GM18519 (cell line): ENCODE measurements at regions not wholly inside any gene's neighbourhood (a gene's known extent, or its start where the extent isn't known, plus 50 kb on each side); places are given as distances from the start of the nearest gene placed in this dataset.

Experiments
- ATAC-seq: cut with Tn5 transposase; IDR thresholded peaks from one replicate; pipeline ENCODE4 v1.9.1; 2021; ENCODE audit warnings: mild to moderate bottlenecking, moderate library complexity; ENCODE audit not compliant: unreplicated experiment, low FRiP score

DNA sequence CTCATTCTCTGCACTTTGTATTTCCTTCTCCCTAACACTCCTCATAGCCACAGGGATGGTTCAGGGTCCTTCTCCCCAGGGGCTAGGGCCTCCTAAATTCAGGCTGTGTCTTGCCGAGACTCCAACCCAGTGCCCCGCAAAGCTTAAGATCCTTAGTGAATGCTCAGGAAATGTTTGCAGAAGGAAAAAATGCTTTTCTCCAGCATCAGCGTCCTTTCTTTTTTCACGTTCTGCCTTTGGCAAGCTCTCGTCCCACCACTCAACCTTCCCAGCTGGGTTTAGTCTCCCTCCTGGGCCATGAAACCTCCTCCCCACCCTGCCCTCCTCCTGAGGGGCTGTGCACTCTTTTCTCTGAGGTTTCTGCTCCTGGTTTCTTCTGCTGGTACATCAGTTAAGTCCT, 503.8 kb upstream of the B3GAT1 start:
- ATAC-seq: no peak

DNA sequence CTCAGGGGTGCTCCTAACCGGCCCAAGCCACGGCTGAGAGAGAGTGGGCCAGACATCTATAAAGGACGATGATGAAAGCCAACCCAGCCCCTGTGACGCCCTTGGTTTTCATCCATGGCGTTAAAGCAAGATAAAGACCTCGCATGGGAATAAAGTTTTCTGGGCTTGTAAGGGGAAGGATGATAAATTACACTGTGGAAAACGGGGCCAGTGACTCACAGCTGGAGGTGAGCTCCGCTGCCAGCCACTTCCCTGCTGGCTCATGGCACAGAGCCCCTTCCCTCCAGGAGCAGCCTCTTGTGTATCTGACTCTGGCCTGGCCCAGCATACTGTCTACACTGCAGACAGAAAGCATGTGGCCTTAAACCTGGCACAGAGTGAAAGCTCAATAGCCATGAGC, 503.2 kb upstream of the B3GAT1 start:
- ATAC-seq: no peak

DNA sequence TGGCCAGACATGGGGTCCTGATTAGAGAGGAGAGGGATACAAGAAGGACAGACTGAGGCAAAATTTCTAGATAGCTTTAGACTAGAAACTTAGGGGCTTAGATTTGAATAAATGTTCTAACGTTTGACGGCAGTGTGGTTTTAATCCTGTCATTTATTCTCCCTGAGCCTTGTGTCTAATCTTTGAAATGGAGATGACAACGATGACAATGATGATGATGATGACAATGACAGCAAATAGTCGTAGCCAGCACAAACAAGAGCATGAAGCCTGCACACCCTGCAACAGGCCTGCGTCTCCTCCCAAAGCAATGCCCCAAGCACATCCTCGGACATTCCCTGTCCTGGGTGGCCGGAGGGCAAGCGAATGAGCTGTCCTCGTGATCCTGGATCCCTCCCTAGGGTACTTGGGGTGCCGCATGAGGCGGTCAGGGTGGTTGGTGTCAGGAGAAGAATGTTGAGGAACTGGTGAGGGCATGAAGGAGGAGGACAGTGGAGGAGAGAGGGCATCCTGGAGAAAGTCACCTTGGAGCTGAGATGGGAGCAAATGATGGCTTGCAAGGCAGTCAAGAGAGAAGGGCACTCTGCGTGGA, 502.1 kb upstream of the B3GAT1 start:
- no peak for ATAC-seq

DNA sequence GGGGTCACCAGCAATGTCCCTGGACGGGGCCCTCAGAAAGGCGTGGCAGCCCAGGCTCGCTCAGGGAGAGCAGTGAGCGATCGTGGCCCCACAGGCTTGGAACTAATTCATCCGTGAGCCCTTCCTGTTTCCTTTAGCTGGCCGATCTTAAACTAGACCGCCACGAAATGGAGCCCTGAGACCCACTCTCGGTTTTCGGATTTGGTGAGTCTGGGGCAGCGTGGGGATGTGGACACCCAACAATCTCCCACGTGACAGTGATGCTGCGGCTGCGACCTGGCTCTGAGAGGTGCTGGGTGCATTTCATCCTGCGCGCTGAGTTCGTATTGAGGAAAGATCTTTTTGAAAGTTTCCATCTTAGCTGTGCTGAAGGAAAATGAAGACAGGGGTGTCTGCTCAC, 501.3 kb upstream of the B3GAT1 start:
- ATAC-seq: no peak

DNA sequence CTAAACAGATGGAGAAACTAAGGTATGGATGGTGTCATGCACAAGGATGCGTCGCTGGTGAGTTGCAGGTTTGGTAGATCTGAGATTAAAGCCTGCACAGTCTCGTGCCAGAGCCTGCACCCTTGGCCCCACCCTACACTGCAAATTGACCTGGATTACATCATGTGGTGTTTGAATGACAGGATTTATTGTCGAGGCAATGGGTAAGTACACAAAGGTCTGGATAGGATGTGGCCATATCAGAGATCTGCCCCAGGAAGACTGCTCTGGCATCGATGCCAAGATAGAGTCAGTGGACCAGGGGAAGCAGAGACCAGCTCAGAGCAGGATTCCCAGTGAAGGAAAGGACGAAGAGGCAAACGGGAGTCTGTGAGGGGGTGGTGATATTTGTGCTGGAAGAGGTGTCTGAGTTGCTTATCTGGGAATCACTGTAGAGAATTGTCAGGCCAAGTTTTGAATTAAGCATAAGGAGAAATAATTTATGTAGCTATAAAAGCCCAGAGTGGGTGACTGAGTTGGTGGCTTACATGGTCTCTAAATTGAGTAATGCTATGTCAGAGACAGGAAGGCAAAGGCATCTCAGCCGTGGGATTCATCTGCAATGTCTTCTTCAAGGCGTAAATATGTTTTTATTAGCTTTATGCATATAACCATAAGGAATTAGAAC, 499.6 kb upstream of the B3GAT1 start:
- ATAC-seq: no peak

DNA sequence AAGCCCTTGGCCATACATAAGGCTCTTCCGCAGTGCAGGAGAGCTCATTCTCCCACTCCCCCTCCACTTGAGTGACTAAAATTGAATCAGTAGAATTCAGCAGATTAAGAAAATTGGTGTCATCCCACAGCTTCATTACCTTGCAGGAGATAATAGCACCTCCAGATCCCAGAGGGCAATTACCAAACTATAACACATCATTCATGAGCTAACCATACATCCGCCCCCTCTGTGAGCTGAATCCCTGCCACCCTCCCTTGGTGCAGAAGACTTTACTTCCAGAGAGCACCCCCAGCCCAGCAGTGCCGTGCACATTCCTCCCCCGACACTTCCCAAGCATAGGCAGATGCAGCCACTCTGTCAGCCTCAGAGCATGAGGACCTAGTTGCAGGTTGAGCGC, 496.5 kb upstream of the B3GAT1 start:
- no peak for ATAC-seq

DNA sequence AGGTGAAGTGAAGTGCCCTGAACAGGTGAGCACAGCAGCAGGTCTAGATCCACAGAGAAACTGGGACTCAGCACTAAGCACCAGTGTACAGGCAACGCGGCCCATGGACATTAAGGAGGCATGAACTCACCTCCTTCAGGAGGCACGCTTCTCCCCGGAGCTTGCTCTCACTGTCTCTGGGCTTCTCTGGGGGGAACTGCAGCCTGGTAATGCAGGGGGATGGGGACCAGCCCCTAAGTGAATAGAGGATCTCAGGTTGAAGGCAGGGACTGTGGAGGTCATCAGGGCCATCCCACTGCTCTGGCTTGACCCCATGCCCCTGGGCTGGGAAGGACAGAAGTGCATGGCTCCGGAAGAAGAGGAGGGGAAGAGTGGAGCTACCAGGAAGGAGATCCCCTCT, 495.6 kb upstream of the B3GAT1 start:
- ATAC-seq: no peak

DNA sequence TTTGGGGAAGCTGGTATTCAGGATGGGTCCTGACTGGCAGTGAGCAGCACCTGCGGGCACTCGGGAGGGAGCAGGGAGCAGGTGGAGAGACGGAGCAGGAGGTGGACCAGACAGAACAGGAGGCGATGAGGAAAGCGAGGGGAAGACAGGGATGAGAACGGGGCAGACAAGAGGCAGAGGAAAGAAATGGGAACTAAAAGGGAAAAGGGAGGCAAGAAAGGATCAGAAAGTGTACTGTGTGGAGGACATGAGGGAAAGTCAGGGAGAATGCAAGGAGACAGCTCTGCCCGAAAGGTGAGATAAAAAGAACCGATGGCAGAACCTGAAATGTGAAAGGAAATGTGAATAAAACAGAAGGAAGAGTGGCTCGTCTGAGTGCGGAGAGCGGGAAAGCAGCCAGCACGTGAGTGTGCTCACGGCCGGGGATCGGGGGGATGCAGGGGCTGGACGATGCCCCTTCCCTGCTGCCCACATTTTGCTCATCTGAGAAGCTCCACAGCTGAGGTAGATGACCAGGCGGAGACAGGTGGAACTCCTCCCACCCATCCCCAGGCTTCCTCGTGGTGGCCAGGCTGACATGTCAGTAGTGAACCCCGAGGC, 494.4 kb upstream of the B3GAT1 start:
- ATAC-seq: no peak

DNA sequence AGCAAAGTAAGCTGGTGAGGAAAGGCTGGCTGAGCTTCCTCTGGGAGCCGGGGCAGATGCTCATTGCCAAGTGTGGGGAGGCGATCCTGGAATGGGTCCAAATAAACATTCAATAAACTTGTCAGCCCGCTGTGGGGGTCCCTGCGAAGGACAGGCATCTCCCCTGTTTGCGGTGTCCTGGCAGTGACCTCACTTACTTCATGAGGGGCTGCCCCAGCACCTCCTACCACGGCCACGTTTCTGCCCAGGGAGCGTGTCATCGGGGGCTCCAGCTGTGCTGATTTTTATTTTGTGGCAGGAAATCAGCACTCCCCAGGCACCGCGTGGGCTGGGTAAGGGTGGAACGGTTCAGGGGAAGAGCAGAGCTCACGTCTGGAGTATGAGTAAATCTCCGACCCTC, 493.9 kb upstream of the B3GAT1 start:
- ATAC-seq: no peak

DNA sequence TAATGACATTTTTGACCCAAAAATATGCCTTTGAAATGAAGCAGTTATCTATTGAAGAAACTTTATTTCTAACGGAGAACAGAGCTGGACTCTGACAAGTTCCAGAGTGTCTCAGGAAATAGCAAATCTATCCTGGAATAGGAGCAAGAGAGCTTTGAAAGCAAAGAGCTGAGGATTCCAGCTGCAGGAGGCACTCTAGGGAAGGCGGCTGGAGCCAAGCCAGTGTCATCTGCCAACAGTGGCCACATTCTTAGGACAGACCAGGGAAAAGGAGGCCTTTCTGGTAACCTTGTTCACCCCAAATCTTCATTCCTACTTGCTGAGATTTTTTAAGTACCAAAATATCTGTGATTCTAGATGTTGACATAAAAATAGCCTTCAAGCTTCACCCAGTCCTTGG, 493.5 kb upstream of the B3GAT1 start:
- no peak for ATAC-seq

DNA sequence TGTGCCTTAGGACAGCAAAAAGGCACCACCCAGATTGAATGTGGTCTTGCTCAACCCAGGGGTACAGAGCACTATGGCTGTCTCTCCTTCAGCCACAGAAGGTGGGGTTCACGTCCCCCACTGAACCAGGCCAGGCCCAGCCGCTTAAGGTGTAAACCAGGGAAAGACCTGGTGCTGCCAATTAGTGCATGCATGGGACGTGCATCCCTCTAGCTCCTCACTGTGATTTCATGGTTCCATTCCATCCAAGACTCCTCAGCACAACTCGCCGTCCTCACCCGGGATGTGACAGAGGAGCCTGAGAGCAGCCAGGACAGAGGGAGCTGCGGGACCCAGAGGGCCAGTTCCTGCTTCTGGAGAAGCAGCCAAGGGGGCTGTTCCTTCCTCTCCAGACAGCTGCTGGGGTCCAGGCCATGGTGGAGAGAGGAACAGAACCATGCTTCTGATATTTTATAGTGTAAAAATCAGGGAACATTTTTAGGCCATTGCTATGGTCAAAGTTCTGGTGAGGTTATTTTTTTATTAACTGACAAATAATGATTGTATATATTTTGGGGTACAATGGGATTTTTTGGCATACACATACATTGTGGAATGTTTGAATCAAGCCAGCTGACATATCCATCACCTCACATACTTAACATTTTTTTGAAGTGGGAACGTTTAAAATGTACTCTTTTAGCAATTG, 492.2 kb upstream of the B3GAT1 start:
- no peak for ATAC-seq

DNA sequence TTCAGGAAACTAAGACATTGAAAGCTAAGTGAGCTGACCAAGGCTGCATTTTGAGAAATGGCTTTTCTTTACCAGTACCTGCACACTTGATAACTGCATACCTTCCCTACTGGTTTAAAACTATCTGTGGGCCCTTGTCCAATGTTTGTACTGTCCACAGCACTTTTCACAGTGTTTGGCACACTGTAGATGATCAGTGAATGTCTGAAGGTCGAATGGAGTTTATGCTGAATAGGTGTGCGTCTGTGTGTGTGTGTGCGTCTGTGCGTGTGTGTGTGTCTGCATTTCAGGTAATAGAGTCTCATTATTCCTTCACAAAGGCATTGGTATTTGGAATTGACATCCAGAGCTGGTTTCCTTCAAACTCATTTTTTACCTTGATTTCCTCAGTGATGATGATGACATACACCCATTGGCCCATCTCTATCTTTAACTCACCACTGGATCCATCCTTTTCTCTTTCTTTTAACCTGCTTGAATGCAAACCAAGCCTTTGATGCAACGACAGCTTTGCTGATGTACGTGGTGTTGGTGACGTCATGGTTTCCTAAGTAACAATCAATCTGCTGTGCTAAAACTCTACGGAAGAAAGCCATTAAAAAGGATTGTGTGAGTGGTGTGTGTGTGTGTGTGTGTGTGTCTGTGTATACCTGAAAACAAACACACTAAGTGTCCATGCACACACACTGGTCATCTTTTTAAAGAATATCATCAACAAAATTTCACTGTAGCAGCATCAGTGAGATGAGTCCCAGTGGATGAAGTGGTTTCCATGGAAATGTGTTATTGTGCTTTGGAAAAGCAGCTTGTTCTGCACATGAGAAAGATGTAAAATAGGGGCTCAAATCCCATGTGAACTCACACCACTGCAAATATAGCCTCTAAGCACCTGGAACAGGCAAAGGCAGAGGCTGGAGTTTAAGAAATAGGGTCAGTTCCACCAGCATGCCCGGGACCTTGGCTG, 490.2 kb upstream of the B3GAT1 start:
- ATAC-seq: no peak

DNA sequence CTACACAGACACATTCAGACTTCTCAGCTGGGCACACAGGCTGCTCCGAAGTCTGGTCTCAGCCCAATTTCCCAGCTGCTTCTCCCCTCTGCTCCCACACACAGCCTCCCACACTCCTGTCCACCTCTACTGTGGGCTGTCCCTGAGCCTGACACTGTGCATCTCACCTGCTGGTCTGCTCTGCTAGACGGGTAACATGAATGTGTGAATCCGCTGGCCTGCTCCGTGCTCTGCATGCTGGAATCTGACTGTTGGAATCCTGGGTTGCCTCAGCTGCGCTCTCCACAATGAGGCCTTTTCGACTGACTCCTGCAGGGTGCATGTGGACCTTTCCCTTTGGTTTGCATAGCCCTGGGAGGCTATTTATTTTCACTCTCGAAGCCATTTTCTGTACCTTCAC, 489.5 kb upstream of the B3GAT1 start:
- no peak for ATAC-seq

DNA sequence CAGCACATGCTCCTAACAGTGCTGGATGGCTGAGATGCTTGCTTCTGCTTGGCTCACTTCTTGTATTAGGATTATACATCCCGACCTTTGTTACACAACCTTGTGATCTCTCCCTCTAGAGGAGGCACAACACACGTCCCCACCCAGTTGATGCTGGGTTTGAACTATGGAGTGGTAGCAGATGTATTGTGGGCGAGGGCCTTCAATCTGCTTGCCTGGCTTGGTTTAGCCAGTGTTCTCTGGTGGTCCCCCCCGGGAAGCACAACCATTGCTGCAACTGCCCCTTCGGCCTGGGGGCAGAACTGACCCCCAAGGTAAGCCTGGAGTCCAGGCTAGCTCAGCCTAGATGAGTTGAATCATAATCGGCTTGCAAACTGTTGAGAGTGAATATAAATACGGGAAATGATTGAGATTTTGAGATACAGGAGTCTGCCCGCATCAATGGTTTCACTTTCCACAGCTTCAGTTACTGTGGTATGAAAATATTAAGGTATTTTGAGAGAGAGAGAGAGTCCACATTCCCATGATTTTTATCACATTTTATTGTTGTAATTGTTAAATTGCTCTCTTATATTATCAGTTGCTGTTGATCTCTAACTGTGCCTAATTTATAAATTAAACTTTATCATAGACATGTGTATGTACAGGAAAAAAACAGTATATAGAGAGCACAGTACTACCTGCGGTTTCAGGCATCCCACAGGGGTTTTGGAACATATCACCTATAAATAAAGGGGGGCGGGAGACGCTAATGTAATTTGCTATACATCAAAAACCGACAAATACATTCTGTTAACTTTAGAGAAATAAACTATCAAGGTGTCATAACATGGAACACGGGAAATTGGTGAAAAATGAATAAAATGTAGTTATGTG, 482.0 kb upstream of the B3GAT1 start:
- ATAC-seq: no peak

DNA sequence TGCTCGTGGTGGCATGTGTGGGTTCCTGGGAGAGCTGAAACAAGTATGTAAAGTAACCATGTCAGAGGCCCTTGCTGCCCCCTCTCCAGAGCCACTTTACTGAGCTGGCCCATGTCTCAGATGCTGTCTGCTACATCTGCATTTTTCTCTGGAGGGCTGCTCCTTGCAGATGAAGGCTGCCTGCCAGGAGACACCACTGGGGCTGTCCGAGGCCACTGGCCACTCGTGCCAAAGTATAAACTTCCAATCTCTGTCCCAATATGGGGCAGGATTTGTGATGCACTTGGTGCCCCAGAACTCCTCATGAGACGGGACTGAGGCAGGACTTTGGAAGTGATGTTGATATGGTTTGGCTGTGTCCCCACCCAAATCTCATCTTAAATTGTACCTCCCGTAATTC, 478.4 kb upstream of the B3GAT1 start:
- ATAC-seq: no peak

DNA sequence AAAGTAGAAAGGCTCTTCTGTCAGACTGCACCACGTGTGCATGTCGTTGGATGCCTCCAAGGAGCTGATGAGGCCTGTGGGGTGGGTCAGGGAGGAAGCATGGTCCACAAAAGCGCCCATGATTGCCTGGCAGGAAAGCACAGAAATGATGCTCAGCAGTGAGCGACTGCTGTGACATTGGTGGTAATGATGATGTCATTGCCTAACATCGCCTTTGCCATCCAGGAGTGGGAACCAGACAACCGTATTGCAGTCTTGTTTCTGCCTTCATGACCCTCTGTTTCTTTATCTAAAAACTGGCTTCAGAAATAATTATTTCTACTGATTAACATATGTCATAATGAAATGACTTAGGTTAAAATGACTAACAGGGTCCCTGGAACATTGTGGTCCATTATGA, 477.8 kb upstream of the B3GAT1 start:
- ATAC-seq: no peak

DNA sequence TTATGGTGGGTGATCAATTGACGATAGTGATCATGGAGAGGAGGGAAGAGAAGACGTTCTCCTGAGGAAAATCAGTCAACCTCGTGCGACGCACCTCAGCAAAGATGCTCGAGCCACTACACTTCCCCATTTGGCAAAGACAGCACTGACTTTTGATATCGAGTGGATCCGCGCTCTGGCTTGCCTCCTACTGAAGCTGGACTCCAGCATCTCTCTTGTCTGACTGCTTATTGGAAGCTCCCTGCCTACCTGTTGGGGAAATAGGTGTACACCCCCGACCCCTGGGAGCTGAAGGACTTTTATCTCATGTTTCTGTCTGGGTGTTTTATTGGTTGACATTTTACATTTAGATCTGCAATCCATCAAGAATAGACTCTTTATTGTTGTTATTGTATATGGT, 476.8 kb upstream of the B3GAT1 start:
- ATAC-seq: no peak

DNA sequence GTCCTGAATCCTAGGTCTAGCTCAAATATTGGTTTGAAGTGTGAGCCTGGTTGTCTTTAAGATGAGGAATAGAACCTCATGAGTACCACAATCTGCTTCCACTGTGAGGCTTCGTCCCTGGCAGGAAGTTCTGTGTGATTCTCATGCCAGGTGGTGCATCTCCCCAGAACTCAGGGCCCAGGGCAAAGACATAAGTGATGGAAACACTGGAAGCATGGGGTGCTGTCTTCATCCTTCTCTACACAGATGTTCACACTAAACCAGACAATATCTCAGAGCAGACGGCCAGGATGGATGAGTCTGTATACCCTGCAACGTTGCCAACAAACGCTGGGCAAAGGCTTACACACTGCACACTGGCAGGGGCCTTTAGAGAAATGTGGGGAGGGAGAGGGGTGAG, 475.9 kb upstream of the B3GAT1 start:
- ATAC-seq: no peak

DNA sequence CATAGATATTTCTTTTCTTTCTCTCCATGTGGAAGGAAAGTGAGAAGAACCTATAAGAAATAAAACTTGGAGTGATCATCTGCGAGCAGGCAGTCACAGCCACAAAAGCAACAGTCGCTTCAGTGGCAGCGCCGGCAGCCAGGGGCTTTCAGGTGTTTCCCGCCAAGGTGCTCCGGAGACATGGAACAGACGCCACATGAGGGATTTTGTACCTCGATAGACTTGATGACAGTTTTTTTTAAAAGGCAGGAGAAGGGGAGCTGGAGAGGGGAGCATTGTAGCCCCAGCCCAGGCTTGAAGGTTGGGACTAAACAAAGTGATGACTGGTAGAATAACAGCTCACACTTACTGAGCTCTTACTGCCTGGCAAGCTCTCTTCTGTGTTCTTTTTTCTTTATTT, 471.4 kb upstream of the B3GAT1 start:
- no peak for ATAC-seq
